HuH-7 (cell line): ENCODE measurements at regions not wholly inside any gene's neighbourhood (a gene's known extent, or its start where the extent isn't known, plus 50 kb on each side); places are given as distances from the start of the nearest gene placed in this dataset.
"Not testable (repeated sequence)": the region's sequence is repeated elsewhere in the genome, so short reads cannot be mapped to it uniquely, and the experiment has no call there.

ENCODE experiments used
- DNase-seq: peaks from one replicate; pipeline ENCODE4 v3.0.0; 2011; ENCODE audit warnings: low spot score

DNA sequence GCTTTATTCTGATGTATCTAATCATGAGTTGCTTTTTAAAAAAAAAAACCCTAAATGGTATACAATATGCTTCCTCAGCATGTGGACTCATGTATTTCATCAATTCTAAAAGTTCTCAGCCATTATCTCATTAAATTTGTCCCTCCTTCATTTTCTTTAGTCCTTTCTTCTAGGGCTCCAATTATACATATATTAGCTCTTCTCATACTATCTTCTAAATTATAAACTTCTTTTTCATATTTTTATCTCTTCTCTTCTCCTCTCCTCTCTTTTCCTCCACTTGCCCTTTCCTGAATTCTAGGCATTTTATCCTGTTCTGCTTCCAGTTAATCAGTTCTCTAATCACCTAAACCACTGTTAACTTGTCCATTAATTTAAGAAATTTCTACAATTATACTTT, 55.0 kb upstream of the IL33 start:
- no peak for DNase-seq

- DNase-seq, result no peak
Observed at GRCh38 chr9:6153425-6153824, 62.2 kb upstream of the IL33 start.

DNA sequence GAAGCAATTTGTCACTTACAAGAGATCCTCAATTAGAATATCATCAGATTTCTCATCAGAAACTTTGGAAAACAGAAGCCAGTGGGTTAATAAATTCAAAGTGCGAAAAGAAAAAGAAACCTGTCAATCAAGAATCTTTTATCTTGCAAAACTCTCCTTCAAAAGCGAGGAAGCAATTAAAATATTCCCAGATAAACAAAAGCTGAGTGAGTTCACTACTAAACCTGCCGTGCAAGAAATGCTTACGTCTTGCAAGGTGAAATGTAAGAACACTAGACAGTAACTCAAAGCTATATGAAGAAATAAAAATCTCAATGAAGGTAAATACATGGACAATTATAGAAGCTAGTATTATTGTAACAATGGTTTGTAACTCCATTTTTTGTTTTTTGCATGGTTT, 62.8 kb upstream of the IL33 start:
- DNase-seq, result no peak

- no peak for DNase-seq
Observed at GRCh38 chr9:6150483-6150882, 65.1 kb upstream of the IL33 start.

DNA sequence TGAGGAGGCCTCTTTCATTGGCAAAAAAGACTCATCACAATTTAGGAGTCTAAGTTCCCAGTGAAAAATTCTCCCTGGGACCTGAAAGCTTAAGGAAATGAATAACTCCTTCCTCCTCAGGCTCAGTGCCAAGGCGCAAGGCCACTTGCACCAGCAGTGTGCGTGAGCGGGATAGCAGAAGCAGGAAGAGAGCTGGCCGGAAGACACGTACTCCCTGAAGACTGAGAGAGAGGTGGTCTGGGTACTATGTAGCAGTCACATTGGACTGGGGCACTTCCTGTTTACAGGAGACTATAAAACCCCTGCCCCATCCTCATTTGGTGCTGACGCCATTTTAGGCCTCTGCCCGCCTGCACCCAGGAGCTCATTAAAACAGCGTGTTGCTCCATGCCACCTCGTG, 66.3 kb upstream of the IL33 start:
- DNase-seq, result no peak

DNA sequence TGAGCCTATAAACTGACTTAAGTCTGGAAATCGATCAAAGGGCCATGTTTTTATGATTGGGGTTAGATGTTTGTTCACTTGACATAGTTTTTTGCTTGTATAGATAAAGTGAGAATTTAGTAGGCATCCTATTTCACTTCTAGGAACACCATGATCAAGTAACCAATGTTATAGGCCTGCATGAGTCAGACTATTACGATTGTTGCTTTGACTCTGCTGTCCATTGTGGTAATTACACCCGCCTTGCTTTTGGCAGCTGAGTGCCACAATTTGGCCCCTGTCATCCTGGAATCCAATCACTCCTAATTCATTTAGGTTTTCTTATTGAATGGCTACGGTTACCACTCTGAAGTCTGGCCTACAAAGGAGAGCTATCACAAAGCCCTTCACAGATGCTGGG, 67.8 kb upstream of the IL33 start:
- DNase-seq, result no peak

DNA sequence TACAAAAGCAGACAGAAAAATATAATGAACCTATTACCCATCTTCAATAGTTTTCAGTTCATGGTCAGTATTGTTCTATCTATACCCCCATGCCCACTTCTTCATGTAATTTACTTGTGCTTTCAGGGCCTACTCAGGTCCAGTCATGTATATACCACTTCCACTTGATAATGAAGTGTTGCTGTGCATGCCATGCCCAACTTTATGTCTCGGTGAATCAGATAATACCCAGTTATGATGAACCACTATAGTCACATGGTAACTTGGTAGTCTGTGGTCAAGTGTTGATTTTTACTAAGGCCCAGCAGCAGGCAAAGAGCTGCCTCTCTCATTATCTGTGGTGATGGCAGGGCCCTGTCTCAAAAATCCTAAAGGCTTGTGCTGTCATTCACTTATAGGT, 70.7 kb upstream of the IL33 start:
- no peak for DNase-seq

GRCh38 chr9:6142799-6143454, 72.7 kb upstream of the IL33 start:
- no peak for DNase-seq

GRCh38 chr9:6135780-6136179, 79.8 kb upstream of the IL33 start:
- DNase-seq, result not testable (repeated sequence)

DNA sequence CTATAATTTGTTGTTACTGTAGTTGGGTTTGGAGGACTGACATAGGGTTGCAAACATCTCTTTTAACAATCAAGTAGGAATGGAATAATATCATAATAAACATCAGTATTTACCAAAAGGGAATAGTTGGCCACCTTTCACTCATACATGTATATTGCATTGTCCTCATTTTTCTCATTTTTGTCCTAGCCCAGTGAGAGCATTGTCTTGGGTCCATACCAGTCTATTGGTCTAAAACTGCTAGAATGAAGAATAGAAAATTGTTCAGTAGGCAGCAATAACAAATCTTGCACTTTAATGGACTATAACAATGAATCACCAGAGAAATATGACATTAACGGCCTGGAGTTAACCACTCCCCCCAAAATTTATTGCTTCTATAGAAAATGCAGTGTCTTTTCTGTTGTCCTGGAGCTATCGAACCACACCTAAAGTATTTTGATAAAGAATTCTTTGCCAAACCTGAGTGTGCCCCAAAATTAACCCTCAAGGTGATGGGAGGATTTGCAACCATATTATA, 80.9 kb upstream of the IL33 start:
- DNase-seq, result no peak

DNA sequence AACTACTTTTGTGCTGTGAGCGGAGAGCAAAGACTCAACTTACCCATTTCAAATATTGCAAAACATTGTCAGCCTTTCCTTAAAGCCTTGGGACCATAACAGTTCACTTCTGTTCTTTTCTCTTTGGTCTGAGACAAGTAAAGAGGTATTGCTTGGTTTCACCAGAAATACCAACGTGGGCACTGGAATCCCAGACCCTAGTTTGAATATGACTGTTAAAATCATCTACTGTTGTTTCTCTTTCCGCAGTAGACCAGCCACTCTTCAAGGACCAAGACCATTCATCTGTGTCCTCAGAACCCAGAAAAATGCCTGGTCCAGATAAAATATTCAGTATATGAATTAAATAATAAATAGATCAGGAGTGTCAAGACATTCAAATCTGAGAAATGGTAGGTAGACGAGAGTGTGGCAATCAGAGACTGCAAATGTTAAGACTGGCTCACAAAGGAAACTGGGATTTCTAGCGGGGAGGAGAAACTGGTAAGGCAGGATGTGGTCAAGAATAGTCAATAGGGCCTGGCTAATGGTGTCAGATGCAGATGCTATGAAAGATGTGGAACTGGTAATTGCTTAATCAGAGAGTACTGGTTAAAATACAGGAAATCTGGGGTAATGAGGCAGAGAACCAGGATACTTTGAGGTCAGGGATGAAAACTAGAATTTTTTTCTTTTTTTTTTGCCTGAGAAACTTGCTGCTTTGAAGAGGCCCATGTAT, 82.1 kb upstream of the IL33 start:
- no peak for DNase-seq

DNA sequence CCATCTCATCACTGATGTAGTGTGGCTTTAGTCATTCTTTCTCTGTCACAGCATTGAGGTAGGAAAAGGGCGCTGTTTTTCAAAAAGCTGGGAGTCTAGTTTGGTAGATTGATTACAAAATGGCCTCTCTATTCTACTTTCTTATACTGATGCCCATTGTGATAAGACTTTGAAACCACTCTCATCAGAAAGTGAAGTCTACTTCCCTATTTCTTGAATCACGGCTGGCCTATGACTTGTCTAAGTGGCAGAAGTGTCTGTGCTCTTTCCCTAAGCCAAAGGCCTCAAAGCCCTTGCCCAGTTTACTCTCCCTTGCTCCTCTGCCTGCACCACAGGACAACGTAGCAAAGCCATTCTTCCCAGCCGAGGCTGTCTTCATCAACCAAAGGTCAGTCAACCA, 83.0 kb upstream of the IL33 start:
- DNase-seq, result no peak

DNA sequence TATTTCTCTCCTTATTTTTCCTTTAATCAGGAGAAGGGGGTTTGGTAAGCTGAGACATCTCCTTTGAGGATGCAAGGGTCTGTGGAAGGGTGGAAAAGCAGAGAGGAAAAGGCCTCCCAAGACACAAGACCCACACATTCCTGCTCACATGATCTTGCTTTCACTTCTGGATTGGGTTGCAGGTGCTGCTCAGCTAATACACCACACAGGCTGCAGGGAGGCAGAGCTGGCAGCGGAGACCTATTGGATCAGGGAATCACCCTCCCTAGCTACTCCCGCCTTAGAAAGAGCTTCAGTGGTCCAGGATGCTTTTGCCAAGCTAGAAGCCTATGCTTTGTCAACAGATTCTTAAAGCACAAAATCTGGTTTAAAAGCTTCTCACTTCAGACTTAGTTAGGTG, 87.6 kb upstream of the IL33 start:
- DNase-seq, result no peak

- DNase-seq, result no peak
Observed at GRCh38 chr9:6126377-6126776, 89.2 kb upstream of the IL33 start.

DNA sequence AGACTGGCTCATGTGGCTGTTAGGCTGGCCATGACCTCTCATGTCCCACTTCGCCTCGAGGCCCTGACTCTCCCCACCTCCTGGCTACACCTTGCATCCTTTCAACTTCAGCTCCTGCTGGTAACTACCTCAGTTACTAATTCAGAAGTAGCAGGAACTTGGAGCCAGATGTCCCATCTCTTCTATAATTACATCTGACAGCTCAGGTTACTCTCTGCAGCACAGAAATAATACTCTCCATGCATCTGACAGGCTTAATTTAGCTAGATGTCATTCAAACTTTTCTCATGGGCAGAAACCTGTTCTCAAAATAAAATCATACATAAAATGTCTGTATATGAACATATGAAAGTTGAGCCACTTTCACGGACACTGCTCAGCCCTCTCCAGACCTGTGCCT, 92.2 kb upstream of the IL33 start:
- DNase-seq, result no peak

DNA sequence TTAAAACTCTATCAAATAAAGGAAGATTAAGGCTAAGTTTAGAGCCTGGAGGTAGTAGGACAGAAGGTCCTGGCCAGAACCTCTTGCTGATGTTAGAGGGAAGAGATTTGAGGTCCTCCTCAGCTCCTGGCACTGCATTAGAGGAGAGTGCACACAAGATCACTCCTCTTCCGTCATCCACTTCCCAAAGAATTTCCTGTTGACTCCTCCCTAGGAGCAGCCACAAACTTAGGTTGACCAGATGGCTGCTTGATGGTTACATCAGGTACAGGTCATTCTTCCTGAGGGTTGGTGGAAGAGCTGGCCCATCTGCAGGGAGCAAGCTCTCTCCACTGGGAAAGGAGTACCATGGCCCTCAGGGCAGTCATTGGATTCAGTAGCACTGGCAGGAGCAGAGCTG, 93.9 kb upstream of the IL33 start:
- no peak for DNase-seq

- DNase-seq, result no peak
Observed at GRCh38 chr9:6114424-6114823, 99.0 kb upstream of the RANBP6 start.

GRCh38 chr9:6113819-6114218, 98.4 kb upstream of the RANBP6 start:
- DNase-seq, result no peak

GRCh38 chr9:6113312-6113711, 97.9 kb upstream of the RANBP6 start:
- DNase-seq, result no peak

DNA sequence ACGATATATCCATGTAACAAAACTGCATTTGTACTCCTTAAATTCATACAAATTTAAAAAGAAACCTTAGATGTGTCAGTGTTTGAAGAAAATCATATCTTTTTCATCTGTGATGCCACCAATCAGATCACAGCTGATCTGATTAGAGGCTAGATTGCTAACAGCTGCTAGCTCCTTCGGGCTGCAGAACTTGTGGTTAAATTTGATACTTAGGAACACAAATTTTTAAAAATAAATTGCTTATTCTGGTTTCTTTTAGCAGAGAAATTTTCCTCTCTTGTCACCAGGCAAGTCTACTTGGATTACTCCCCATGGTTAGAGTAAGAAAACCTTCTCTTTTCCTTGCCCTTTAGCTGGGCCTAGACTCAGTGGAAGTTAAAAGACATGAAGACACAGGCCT, 94.6 kb upstream of the RANBP6 start:
- no peak for DNase-seq

- no peak for DNase-seq
Observed at GRCh38 chr9:6109571-6109970, 94.1 kb upstream of the RANBP6 start.

DNA sequence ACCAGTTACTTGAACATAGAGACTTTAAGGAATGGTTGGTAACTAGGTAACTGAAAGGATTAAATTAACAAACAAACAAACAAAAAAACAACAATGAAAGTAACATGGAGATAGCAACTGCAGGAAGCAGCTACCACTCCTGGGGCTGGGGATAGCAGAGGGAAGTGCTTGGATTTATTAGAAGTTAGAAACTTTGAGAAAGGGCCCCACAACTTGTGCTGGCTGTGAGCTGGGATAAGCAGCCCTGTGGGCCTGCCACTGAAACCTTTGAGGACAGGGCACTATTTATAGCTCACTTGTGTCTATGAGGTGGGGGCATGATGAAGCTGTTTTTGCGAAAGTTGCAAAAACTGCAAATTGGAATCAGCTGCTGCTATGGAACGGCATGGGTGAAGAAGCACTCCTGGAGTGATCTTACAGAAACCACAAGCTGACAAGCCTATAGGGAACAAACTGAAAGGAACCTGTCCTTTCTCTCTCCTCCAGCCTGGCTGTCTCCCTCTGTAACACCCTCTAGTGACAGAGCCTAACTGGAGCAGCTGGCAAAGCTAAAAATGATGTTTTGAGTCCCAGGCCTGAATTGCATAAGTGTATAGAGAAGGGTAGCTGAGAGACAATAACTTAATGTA, 91.4 kb upstream of the RANBP6 start:
- DNase-seq, result peak; percentile 41

GRCh38 chr9:6105738-6106137, 90.3 kb upstream of the RANBP6 start:
- DNase-seq, result no peak
